Lower lobe of right lung (tissue), 2 donors: ENCODE measurements at regions not wholly inside any gene's neighbourhood (a gene's known extent, or its start where the extent isn't known, plus 50 kb on each side); places are given as distances from the start of the nearest gene placed in this dataset.

Experiments
- ATAC-seq, 2 donors: fragments of 200-7000 bp; cut with Tn5 transposase; one replicate each; pipeline ENCODE4 v1.9.1; 2020 to 2022; ENCODE audit warnings: mild to moderate bottlenecking in 2 of 2, moderate library complexity in 2 of 2
- DNase-seq: peaks from one replicate; pipeline ENCODE4 v3.0.0-alpha.2; 2020
- H3K27ac ChIP-seq: fragments of 200-600 bp; one replicate; pipeline ENCODE4 v1.8.0; 2022
- H3K27me3 ChIP-seq: fragments of 200-600 bp; one replicate; pipeline ENCODE4 v1.8.0; 2022; ENCODE audit warnings: low read depth
- H3K36me3 ChIP-seq: fragments of 200-600 bp; one replicate; pipeline ENCODE4 v1.8.0; 2022; ENCODE audit warnings: mild to moderate bottlenecking
- H3K4me1 ChIP-seq: fragments of 200-600 bp; one replicate; pipeline ENCODE4 v1.8.0; 2022
- H3K4me3 ChIP-seq: fragments of 200-600 bp; one replicate; pipeline ENCODE4 v1.8.0; 2022; ENCODE audit warnings: mild to moderate bottlenecking
- H3K9me3 ChIP-seq: fragments of 200-600 bp; one replicate; pipeline ENCODE4 v1.8.0; 2022
- intact Hi-C: fragments of 100-400 bp; cut with DNase I; formaldehyde crosslinking; loops from one replicate; pipeline ENCODE4 v1.11.0; 2022
- TF ChIP-seq, protein P1 (sequence below): fragments of 200-600 bp; IDR thresholded peaks from one replicate; pipeline ENCODE4 v1.8.0; 2022; ENCODE audit warnings: antibody characterized with exemption, mild to moderate bottlenecking
- donor health status: DM: no; HTN: yes; CAD: no; lungs with severe emphysema.

DNA sequence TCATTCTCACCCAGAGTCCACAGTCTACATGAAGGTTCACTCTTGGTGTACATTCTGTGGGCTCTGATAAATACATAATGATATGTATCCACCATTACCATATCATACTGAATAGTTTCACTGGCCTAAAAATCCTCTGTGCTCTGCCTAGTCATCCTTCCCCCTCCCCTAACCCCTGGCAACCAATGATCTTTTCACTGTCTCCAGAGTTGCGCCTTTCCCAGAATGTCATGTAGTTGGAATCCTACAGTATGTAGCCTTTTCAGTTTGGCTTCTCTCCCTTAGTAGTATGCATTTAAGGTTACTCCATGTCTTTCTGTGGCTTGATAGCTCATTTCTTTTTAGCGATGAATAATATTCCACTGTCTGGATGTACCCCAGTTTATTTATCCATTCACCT, 101.3 kb downstream of the NOG start:
- no peak overlapping the region for H3K4me3 ChIP-seq
- DNase-seq = no peak
- no peak for ATAC-seq
- intact Hi-C loops = no loop called here
- H3K27ac ChIP-seq = no peak overlapping the region
- H3K4me1 ChIP-seq = no peaks in the 10 kb centered on the region
- H3K36me3 ChIP-seq = no peaks in the 10 kb centered on the region
- H3K27me3 ChIP-seq = no peaks in the 10 kb centered on the region
- H3K9me3 ChIP-seq = no peaks in the 10 kb centered on the region
- TF ChIP-seq, protein P1, sequence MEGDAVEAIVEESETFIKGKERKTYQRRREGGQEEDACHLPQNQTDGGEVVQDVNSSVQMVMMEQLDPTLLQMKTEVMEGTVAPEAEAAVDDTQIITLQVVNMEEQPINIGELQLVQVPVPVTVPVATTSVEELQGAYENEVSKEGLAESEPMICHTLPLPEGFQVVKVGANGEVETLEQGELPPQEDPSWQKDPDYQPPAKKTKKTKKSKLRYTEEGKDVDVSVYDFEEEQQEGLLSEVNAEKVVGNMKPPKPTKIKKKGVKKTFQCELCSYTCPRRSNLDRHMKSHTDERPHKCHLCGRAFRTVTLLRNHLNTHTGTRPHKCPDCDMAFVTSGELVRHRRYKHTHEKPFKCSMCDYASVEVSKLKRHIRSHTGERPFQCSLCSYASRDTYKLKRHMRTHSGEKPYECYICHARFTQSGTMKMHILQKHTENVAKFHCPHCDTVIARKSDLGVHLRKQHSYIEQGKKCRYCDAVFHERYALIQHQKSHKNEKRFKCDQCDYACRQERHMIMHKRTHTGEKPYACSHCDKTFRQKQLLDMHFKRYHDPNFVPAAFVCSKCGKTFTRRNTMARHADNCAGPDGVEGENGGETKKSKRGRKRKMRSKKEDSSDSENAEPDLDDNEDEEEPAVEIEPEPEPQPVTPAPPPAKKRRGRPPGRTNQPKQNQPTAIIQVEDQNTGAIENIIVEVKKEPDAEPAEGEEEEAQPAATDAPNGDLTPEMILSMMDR = no peak

DNA sequence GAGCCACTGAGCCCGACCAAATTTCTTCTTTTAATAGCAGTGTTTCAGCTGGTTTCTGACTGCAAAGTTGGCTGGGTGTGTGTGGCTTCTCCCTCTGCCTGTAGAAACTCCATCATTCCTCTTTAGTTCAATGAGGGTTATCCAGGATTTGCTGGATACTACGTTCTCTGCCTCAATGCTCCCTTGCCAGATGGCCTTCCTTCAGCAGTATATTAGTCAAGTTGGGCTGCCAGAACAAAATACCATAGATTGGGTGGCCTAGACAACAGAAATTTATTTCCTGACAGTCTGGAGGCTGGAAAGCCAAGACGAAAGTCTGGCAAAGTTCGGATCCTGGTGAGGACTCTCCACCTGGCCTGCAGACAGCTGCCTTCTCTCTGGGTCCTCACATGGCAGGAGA, 103.7 kb downstream of the NOG start:
- intact Hi-C loops = no loop called here

DNA sequence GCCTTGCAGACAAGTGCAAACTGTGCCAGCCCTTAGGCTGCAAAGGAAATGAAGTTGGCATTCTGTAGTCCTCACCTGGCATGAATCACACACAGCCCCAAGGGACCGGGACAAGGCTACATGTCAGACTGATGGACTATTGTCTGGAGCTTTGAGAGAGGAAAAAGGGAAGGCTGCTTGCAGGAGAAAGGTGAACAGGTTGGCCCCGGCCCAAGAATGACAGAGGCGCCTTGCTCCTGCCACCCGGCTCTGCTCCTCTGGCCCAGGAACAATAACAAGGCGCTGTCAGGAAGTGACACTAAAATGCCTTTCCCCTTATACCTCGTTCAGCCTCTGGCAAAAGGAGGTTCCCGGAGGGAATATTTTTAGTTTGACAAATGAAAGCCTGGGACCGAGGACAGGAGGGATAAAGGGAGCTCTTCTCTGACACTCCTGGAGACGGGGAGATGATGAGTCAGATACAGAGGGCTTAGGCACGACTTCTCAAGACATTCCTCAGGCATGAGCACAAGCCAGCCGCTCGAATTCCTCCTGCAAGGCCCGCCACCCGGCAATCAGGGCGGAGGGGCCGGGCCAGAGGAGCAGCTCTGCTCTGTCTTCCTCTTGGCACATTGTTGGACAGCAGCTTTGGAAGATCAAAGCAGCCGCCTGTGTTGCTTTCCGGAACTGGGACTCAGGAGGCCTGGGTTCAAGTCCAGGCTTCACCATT, 105.8 kb downstream of the NOG start:
- Histone ChIP-seq H3K4me3 (no peak overlapping the region), H3K4me1 (no peaks in the 10 kb centered on the region), H3K27ac (no peak overlapping the region), H3K27me3 (no peaks in the 10 kb centered on the region), H3K9me3 (no peaks in the 10 kb centered on the region), H3K36me3 (no peaks in the 10 kb centered on the region)
- TF ChIP-seq, protein P1 = no peak
- intact Hi-C loops = no loop called here
- peak; percentile 58 for DNase-seq
- ATAC-seq = peak; percentile 89

More for the DNA sequence above, 103.7 kb downstream of the NOG start:
- Histone ChIP-seq H3K27ac (no peak overlapping the region), H3K9me3 (no peaks in the 10 kb centered on the region), H3K4me1 (no peaks in the 10 kb centered on the region), H3K4me3 (no peak overlapping the region), H3K36me3 (no peaks in the 10 kb centered on the region), H3K27me3 (no peaks in the 10 kb centered on the region)
- TF ChIP-seq, protein P1 = no peak
- DNase-seq (no peak), ATAC-seq (peak in 1 of 2 donors; percentile 29)

DNA sequence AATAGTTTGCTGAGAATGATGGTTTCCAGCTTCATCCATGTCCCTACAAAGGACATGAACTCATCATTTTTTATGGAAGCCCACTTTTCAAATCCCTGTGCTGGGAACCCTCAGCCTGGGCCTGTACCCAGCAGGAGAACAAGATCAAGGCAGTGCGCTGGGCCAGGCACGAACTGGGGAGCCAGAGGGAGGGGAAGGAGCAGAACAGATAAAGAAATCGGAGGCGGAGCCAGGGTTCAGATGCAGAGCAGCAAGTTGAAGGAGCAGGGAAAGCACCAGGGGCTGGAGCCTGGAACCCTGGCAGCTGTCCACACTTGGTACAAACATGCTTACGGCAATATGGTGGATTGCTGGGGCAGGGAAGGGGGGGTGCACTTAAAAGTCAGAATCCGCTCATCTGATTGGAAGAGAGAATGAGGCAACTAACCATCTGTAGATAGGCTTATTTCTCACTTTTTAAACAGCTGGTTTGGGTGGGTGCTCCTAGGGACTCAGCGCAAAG, 107.5 kb downstream of the NOG start:
- Histone ChIP-seq H3K27me3 (no peaks in the 10 kb centered on the region), H3K4me1 (no peaks in the 10 kb centered on the region), H3K9me3 (no peaks in the 10 kb centered on the region), H3K27ac (no peak overlapping the region), H3K4me3 (no peak overlapping the region), H3K36me3 (no peaks in the 10 kb centered on the region)
- no peak for DNase-seq
- no peak for ATAC-seq
- TF ChIP-seq, protein P1 = no peak
- intact Hi-C loops = no loop called here

DNA sequence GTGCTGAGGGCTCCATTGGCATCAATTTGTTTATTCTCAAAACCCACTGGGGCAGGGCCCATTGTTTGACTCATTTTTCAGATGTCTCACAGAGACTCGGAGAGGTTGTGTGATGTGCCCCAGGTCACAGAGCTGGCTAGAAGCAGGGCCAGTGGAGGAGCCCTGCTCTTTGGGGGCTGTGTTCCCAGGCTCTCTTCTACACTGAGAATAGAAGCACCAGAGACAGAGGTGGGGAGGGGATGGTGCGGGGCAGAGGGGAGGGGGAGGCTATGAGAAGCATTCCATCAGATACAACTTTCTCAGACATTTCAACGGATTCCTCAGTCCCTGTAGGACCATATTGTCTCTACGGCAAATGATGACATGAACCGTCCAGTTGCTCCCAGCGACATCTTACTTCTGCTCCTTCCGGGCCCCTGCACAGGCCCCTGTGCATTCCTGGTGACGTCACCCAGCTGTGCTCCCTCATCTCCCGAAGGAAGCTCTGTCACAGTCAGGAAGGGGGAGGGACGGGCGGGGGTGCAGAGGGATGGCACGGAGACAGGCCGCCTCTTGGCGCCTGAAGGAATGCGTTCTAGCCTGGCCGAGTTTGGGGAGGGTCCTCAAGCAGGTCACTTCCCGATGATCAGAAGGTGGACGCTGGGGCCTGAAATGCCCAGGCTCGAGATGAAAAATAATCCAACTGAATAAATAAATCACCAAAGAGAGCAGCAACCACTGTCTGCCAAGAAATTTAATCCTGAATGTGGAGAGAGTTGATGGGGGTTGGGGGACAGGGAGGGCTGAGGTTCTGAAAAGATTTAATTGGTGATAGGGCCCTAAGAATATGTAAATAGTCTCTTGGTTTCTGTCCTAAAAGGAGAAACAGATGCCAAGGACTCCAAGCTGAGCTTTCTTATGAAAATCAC, 114.1 kb downstream of the NOG start:
- H3K4me3 ChIP-seq = no peak overlapping the region
- intact Hi-C loops = no loop called here
- TF ChIP-seq, protein P1 = no peak
- ATAC-seq (peak in 1 of 2 donors; percentile 15), DNase-seq (no peak)
- H3K9me3 ChIP-seq = no peaks in the 10 kb centered on the region
- no peaks in the 10 kb centered on the region for H3K36me3 ChIP-seq
- no peaks in the 10 kb centered on the region for H3K4me1 ChIP-seq
- no peaks in the 10 kb centered on the region for H3K27me3 ChIP-seq
- H3K27ac ChIP-seq = no peak overlapping the region
